GM10266 (cell line): ENCODE measurements at regions not wholly inside any gene's neighbourhood (a gene's known extent, or its start where the extent isn't known, plus 50 kb on each side); places are given as distances from the start of the nearest gene placed in this dataset.
"Not testable (repeated sequence)": the region's sequence is repeated elsewhere in the genome, so short reads cannot be mapped to it uniquely, and the experiment has no call there.

Experiments used
- DNase-seq: peaks from one replicate; pipeline ENCODE4 v3.0.0; 2012; ENCODE audit errors: extremely low spot score
- TF ChIP-seq, protein P1 (sequence below): IDR thresholded peaks from 2 replicates; pipeline ENCODE4 v1.5.1; 2012; ENCODE audit warnings: mild to moderate bottlenecking, low read depth; ENCODE audit not compliant: control insufficient read depth, insufficient read depth; ENCODE audit errors: missing control alignments

DNA sequence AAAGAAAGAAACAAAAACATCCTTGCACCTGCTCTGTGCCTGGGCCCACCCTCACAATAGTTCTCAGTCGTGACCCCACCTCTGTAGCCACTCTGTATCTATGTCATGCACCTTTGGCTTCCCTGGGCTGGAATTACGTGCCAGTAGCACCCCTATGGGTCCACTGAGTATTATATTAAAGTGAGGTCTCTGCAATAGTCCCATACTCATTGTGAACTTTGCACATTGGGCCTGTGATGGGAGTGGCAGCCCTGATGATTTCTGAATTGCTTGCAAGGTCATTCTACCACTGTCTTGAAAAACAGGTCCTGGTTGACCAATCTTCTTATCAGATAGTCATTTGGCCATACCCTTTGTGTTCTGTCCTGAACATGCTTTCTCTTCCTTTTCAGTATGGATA is 1012.1 kb downstream of the RAB28 start:
- TF ChIP-seq, protein P1, sequence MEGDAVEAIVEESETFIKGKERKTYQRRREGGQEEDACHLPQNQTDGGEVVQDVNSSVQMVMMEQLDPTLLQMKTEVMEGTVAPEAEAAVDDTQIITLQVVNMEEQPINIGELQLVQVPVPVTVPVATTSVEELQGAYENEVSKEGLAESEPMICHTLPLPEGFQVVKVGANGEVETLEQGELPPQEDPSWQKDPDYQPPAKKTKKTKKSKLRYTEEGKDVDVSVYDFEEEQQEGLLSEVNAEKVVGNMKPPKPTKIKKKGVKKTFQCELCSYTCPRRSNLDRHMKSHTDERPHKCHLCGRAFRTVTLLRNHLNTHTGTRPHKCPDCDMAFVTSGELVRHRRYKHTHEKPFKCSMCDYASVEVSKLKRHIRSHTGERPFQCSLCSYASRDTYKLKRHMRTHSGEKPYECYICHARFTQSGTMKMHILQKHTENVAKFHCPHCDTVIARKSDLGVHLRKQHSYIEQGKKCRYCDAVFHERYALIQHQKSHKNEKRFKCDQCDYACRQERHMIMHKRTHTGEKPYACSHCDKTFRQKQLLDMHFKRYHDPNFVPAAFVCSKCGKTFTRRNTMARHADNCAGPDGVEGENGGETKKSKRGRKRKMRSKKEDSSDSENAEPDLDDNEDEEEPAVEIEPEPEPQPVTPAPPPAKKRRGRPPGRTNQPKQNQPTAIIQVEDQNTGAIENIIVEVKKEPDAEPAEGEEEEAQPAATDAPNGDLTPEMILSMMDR: no peak
- no peak for DNase-seq

DNA sequence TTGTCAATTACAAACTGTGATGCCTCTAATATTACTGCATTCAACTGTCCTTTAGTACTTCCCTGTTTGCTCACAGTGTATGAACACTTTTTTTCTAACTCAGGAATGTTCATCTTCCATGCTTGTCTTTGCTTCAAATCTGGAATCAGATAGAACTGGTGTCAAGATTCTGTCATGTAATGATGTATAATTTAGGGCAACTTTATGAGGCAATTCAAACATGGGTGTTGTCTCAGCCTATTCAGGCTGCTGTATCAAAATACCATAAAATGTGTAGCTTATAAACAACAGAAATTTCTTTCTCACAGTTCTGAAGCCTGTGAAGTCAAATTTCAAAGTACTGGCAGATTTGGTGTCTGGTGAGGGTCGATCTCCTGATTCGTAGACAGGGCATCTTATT is 1012.9 kb downstream of the RAB28 start:
- DNase-seq: no peak
- TF ChIP-seq, protein P1: no peak

DNA sequence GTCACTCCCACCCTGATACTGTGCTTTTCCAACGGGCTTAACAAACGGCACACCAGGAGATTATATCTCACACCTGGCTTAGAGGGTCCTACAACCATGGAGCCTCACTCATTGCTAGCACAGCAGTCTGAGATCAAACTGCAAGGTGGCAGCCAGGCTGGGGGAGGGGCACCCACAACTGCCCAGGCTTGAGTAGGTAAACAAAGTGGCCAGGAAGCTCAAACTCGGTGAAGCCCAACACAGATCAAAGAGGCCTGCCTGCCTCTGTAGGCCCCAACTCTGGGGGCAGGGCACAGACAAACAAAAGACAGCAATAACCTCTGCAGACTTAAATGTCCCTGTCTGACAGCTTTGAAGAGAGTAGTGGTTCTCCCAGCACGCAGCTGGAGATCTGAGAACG is 1022.6 kb downstream of the RAB28 start:
- not testable (repeated sequence) for DNase-seq

DNA sequence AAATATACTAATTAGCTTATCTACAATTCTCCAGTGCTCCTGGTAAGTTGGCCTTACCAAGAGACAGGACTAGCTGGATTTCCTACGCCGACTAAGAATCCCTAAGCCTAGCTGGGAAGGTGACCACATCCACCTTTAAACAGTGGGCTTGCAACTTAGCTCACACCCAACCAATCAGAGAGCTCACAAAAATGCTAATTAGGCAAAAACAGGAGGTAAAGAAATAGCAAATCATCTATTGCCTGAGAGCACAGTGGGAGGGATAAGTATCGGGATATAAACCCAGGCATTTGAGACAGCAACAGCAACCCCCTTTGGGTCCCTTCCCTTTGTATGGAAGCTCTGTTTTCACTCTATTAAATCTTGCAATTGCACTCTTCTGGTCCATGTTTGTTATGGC is 1025.0 kb downstream of the RAB28 start:
- TF ChIP-seq, protein P1: no peak
- no peak for DNase-seq

DNA sequence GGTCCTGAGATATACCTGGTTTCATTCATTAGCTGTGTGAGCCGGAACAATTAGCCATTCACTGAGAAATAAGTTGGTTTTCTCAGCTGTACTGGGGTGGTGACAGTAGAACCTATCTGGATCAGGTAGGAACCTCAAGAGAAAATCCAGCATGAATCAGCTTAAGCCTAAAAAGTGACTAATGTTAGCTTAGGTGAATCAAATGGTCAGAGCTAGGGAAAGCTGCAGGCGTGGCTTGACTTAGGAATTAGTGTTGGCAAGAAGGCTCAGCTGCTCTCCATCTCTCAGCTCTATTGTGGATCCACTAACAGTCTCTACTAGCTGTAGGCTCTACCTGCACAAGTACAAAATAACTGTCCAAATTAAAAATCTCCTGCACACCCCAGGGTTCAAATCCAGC is 1025.5 kb downstream of the RAB28 start:
- TF ChIP-seq, protein P1: no peak

DNA sequence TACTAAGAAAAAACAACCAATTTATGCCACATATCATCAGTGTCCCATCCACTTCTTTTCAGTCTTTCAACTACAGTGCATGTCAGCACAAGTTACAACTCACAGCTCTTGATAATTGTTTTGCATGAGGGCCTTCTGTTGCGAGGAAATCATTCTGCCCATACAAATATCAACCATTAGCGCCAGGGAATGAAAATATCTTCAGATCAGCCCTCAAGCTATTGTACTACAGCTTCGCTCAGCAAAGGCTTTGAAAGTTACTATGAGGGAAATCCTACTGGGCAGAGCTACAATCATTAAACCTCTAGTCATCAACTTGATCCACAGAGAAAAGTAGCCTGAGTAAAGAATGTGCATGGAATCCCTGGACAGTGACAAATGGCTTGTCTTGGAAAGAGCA is 1023.6 kb upstream of the HS3ST1 start:
- TF ChIP-seq, protein P1: no peak
- DNase-seq: no peak

More for the DNA sequence above, 1025.5 kb downstream of the RAB28 start:
- DNase-seq: no peak

DNA sequence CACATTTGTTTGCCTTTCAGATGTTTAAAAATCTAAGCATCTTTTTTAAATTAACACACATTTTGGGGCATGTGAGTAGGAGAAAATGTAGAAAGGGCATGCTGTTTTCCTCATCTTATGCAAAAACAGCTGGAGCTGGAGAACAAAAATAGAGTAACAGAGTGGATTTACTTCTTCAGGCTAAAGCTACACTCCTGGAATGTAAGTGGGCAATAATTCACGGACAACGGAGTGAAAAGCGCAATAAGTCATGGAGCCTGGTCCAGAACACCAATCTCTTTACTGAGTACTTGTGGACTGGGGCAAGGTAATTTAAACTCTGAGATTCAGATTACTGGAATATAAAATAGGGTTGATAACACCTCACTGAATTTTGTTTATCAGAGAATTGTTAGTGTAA is 1018.8 kb upstream of the HS3ST1 start:
- TF ChIP-seq, protein P1: no peak
- DNase-seq: no peak

DNA sequence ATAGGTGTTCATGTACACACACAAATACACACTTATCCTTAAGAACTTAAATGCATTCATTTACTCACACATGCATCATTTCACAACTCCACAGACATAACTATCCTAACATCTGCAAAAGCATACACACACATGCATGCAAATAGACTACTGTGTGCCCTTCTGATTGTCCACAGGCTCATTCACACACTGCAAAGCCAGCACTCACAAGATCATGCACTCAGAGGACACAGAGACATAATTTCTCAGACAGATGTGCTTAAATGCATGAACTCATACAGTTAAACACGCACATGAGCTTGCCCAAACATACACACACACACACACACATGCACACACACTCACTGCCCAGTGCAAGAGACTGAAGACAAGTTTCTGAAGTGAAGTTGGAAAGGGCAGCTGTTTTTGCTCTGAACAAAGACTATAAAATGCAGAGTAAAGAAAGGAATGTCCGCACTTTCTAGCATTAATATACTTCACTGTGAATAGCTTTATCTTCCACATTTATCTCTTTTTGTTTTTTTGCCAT is 1018.0 kb upstream of the HS3ST1 start:
- DNase-seq: no peak
- TF ChIP-seq, protein P1: no peak
